Right atrium auricular region (tissue), 2 donors: ENCODE measurements at regions not wholly inside any gene's neighbourhood (a gene's known extent, or its start where the extent isn't known, plus 50 kb on each side); places are given as distances from the start of the nearest gene placed in this dataset.

Experiments used
- DNase-seq: peaks from one replicate; pipeline ENCODE4 v3.0.0-alpha.2; 2019; ENCODE audit warnings: low spot score
- H3K27ac ChIP-seq, 2 donors: fragments of 200-600 bp; sonication (generic); 1 replicate in 1 of 2; 2 replicates in 1 of 2; pipeline ENCODE4 v1.5.1; 2016 to 2019
- H3K27me3 ChIP-seq, 2 donors: fragments of 200-600 bp; sonication (generic); one replicate each; pipeline versions ENCODE4 v1.5.1 to v1.6.0; 2017 to 2019
- H3K36me3 ChIP-seq: fragments of 200-600 bp; sonication (generic); one replicate; pipeline ENCODE4 v1.5.1; 2016
- H3K4me1 ChIP-seq, 2 donors: fragments of 200-600 bp; sonication (generic); one replicate each; pipeline versions ENCODE4 v1.5.1 to v1.6.0; 2017 to 2019
- H3K4me3 ChIP-seq, 2 donors: fragments of 200-600 bp; sonication (generic); 1 replicate in 1 of 2; 2 replicates in 1 of 2; pipeline ENCODE4 v1.5.1; 2017 to 2019; ENCODE audit warnings: mild to moderate bottlenecking in 1 of 2, moderate library complexity in 1 of 2
- H3K9me3 ChIP-seq, 2 donors: fragments of 200-600 bp; sonication (generic); one replicate each; pipeline ENCODE4 v1.5.1; 2019
- TF ChIP-seq, protein P1 (sequence below), 2 donors: fragments of 200-600 bp; sonication (generic); IDR thresholded peaks; one replicate each; pipeline ENCODE4 v1.5.1; 2019; ENCODE audit warnings: antibody characterized with exemption in 2 of 2

DNA sequence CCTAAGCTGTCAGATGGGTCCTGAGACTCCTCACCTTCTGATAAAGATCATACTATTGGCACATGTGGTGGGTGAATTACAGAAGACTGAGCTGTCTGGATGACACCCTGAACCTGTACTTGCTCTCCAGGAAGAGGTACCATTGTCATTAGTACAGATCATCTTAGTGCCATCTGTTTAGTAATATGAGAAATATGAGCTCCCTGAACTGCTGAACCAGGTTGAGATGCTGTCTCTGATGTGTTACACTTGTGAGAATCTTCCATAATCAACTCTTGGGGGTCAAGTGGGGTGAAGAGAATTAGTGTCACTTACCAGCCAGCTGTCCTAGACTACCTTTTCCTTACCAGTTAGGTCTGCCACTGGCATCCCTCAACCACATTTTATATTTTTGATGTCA is 531.0 kb downstream of the EPHA7 start:
- TF ChIP-seq, protein P1, sequence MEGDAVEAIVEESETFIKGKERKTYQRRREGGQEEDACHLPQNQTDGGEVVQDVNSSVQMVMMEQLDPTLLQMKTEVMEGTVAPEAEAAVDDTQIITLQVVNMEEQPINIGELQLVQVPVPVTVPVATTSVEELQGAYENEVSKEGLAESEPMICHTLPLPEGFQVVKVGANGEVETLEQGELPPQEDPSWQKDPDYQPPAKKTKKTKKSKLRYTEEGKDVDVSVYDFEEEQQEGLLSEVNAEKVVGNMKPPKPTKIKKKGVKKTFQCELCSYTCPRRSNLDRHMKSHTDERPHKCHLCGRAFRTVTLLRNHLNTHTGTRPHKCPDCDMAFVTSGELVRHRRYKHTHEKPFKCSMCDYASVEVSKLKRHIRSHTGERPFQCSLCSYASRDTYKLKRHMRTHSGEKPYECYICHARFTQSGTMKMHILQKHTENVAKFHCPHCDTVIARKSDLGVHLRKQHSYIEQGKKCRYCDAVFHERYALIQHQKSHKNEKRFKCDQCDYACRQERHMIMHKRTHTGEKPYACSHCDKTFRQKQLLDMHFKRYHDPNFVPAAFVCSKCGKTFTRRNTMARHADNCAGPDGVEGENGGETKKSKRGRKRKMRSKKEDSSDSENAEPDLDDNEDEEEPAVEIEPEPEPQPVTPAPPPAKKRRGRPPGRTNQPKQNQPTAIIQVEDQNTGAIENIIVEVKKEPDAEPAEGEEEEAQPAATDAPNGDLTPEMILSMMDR (IDR thresholded peaks at IDR 0.05), result no peak

DNA sequence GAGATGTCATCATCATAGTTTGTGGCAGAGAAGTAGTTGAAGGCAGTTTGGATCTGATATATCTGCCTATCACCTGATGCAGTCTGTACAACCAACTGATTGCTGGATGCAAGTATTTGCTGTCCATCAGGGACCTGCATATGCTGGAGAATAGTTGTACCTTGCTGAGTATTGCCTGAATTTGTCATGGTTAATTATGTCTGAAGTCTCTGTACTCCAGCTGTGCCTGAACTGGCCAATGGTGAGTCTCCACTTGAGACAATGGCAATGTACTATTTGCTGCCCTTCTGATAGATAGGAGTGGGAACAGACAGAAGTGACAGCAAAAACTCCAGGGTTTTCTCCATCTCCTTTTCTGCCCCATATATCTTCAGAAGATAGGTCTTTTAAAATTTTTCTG is 531.5 kb downstream of the EPHA7 start:
- TF ChIP-seq, protein P1 (IDR thresholded peaks at IDR 0.05), result no peak
- H3K9me3 ChIP-seq, result peaks cover 0 to 15% of the 10 kb centered on the region in 2 donors
- H3K36me3 ChIP-seq, result no peaks in the 10 kb centered on the region
- H3K27ac ChIP-seq, result no peak overlapping the region
- no peak for DNase-seq
- H3K4me3 ChIP-seq, result no peak overlapping the region
- no peaks in the 10 kb centered on the region for H3K4me1 ChIP-seq
- H3K27me3 ChIP-seq, result no peaks in the 10 kb centered on the region

More for the DNA sequence above, 531.0 kb downstream of the EPHA7 start:
- no peak for DNase-seq
- Histone ChIP-seq H3K4me1 (no peaks in the 10 kb centered on the region), H3K27ac (no peak overlapping the region), H3K36me3 (no peaks in the 10 kb centered on the region), H3K9me3 (peaks cover 0 to 15% of the 10 kb centered on the region in 2 donors), H3K27me3 (no peaks in the 10 kb centered on the region), H3K4me3 (no peak overlapping the region)

DNA sequence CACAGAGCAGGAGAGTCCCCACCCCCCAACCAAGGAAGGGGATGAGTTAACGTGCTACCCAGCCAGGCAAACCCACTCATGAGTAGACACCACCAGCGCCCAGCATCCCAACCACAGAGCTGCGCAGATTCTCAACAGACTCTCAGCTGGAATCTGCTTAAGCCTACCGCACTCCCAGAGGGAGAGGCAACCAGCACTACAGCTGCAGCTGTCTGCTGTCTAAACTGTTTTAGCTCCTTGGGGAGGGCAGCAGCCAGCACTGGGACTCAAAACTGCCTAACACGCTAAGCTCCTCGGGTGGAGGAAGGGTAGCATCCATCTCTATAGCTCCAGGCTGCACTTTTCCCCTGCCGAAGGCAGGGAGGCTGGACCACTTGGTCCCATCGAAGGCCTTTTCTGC is 539.8 kb downstream of the EPHA7 start:
- TF ChIP-seq, protein P1 (IDR thresholded peaks at IDR 0.05), result no peak
- Histone ChIP-seq H3K4me1 (no peaks in the 10 kb centered on the region), H3K36me3 (no peaks in the 10 kb centered on the region), H3K27me3 (no peaks in the 10 kb centered on the region), H3K27ac (no peak overlapping the region), H3K4me3 (no peak overlapping the region), H3K9me3 (no peaks in the 10 kb centered on the region)
- DNase-seq, result no peak

DNA sequence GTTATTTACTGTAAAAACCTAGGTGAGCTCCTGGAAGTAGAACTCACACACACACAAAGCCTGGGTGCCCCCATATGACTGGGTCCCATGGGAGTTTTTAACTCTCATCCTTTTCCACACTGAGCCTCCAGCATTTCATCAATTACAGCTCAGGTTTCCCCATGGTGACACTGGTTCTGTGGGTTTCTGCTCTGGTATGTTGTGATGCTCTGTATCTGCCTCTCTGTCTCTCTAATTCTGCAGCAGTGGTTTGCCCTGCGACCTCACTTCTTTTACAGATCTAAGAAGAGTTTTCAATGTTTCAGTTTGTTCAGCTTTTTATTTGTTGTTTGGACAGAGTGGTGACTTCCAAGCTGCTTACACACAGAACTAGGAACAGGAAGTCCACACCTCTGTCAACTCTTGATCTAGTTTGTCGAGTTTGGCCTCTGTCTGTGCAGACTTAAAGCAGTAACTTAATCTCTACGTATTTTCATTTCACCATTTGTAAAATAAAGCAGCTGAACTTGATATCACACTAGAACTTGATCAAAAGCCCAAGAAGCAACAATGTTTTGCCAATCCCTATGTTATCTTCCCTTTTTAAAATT is 554.3 kb downstream of the EPHA7 start:
- no peak for DNase-seq
- Histone ChIP-seq H3K9me3 (no peaks in the 10 kb centered on the region), H3K27me3 (no peaks in the 10 kb centered on the region), H3K36me3 (no peaks in the 10 kb centered on the region), H3K4me3 (no peak overlapping the region), H3K27ac (no peak overlapping the region), H3K4me1 (no peaks in the 10 kb centered on the region)
- TF ChIP-seq, protein P1 (IDR thresholded peaks at IDR 0.05), result no peak

DNA sequence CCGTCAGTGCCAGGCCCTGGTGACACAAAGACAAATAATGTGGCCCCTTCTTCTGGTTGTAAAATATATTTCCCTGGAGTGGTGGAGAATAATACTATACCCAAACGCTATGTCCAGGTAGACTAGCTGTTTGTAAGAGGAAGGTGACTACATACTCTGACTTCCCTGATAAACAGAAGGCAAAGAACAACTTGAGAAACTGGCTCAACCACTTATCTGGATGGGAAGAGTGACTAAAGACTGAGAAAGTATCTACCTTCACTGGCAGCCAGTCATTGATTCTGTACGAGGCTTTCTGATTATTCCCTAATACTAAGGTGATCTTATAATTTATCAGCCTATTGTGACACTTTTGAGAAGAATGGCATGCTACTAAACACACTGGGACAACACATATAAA is 569.7 kb downstream of the EPHA7 start:
- TF ChIP-seq, protein P1 (IDR thresholded peaks at IDR 0.05), result no peak
- DNase-seq, result no peak
- no peaks in the 10 kb centered on the region for H3K9me3 ChIP-seq
- no peaks in the 10 kb centered on the region for H3K36me3 ChIP-seq
- H3K27ac ChIP-seq, result no peak overlapping the region
- no peaks in the 10 kb centered on the region for H3K4me1 ChIP-seq
- H3K4me3 ChIP-seq, result no peak overlapping the region
- no peaks in the 10 kb centered on the region for H3K27me3 ChIP-seq

DNA sequence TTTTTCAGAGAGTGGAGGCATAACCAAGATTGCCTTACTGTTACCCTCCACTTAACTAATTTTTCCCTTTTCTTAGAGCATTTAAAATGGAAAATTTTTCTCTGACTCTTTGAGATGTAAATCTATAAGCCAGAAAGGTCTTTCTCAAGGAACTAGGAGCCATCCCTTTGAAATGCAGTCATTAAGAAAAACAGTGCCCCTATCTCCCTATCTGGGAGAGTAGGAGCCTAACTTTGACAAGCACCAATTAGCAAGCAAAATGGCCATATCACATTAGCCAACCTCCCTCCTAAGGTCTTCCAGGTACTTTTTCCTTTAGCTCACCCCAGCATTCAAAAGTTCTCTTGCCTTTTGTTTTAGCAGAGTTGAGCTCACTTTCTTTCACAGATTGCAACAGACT is 570.5 kb downstream of the EPHA7 start:
- no peak for DNase-seq
- TF ChIP-seq, protein P1 (IDR thresholded peaks at IDR 0.05), result no peak
- H3K4me3 ChIP-seq, result no peak overlapping the region
- no peaks in the 10 kb centered on the region for H3K36me3 ChIP-seq
- no peaks in the 10 kb centered on the region for H3K27me3 ChIP-seq
- no peak overlapping the region for H3K27ac ChIP-seq
- no peaks in the 10 kb centered on the region for H3K4me1 ChIP-seq
- no peaks in the 10 kb centered on the region for H3K9me3 ChIP-seq
